H9 (cell line): ENCODE measurements at regions not wholly inside any gene's neighbourhood (a gene's known extent, or its start where the extent isn't known, plus 50 kb on each side); places are given as distances from the start of the nearest gene placed in this dataset.
A peak's percentile ranks its signal among the peaks of the same experiment; 100 is the strongest.
"Not testable (repeated sequence)": the region's sequence is repeated elsewhere in the genome, so short reads cannot be mapped to it uniquely, and the experiment has no call there.

ENCODE experiments used
- DNase-seq: peaks from one replicate; pipeline ENCODE4 v3.0.0-alpha.2; 2017
- H2AFZ ChIP-seq: one replicate; pipeline ENCODE4 v1.6.1; 2013; ENCODE audit warnings: mild to moderate bottlenecking, low read length, control low read depth, moderate library complexity
- H2AK5ac ChIP-seq: 2 replicates; pipeline ENCODE4 v1.6.1; 2013; ENCODE audit warnings: low read length, control low read depth, mixed read lengths; ENCODE audit not compliant: insufficient read length
- H2BK120ac ChIP-seq: one replicate; pipeline ENCODE4 v1.6.1; 2013; ENCODE audit warnings: low read depth, mild to moderate bottlenecking, low read length, control low read depth, inconsistent platforms; ENCODE audit not compliant: poor library complexity, severe bottlenecking
- H2BK12ac ChIP-seq: 2 replicates; pipeline ENCODE4 v1.6.1; 2013; ENCODE audit warnings: low read length, control low read depth, mixed read lengths, low read depth; ENCODE audit not compliant: insufficient read length
- H2BK15ac ChIP-seq: 2 replicates; pipeline ENCODE4 v1.6.1; 2013; ENCODE audit warnings: low read depth, low read length, control low read depth
- H2BK20ac ChIP-seq: one replicate; pipeline ENCODE4 v1.6.1; 2013; ENCODE audit warnings: low read depth, mild to moderate bottlenecking, low read length, control low read depth, inconsistent platforms; ENCODE audit not compliant: poor library complexity, severe bottlenecking
- H2BK5ac ChIP-seq: 2 replicates; pipeline ENCODE4 v1.6.1; 2013; ENCODE audit warnings: low read length, control low read depth, mixed read lengths; ENCODE audit not compliant: insufficient read length
- H3K14ac ChIP-seq: 2 replicates; pipeline ENCODE4 v1.6.1; 2013; ENCODE audit warnings: low read length, control low read depth; ENCODE audit not compliant: insufficient read depth
- H3K18ac ChIP-seq: 2 replicates; pipeline ENCODE4 v1.6.1; 2013; ENCODE audit warnings: low read depth, mild to moderate bottlenecking, mixed read lengths, low read length, control low read depth; ENCODE audit not compliant: insufficient read length
- H3K23ac ChIP-seq: 2 replicates; pipeline ENCODE4 v1.6.1; 2013; ENCODE audit warnings: low read length, control low read depth, mixed read lengths, low read depth; ENCODE audit not compliant: insufficient read length
- H3K23me2 ChIP-seq: 2 replicates; pipeline ENCODE4 v1.6.1; 2013; ENCODE audit warnings: low read depth, mild to moderate bottlenecking, mixed read lengths, low read length, control low read depth; ENCODE audit not compliant: insufficient read length, poor library complexity, severe bottlenecking
- H3K27ac ChIP-seq: 2 replicates; pipeline ENCODE4 v1.5.1; 2013; ENCODE audit warnings: low read length, control low read depth, mixed read lengths, low read depth; ENCODE audit not compliant: insufficient read length
- H3K27me3 ChIP-seq: 2 replicates; pipeline ENCODE4 v1.6.1; 2013; ENCODE audit warnings: low read length, control low read depth, inconsistent platforms; ENCODE audit not compliant: insufficient read depth
- H3K4ac ChIP-seq: 2 replicates; pipeline ENCODE4 v1.6.1; 2013; ENCODE audit warnings: low read depth, mild to moderate bottlenecking, control low read depth, inconsistent platforms, low read length, moderate library complexity
- H3K4me1 ChIP-seq: 2 replicates; pipeline ENCODE4 v1.6.1; 2013; ENCODE audit warnings: low read length, control low read depth, inconsistent platforms; ENCODE audit not compliant: insufficient read depth
- H3K4me2 ChIP-seq: 2 replicates; pipeline ENCODE4 v1.6.1; 2013; ENCODE audit warnings: low read length, control low read depth, mixed read lengths; ENCODE audit not compliant: insufficient read length, insufficient read depth
- H3K56ac ChIP-seq: 2 replicates; pipeline ENCODE4 v1.6.1; 2013; ENCODE audit warnings: low read depth, mild to moderate bottlenecking, mixed read lengths, low read length, control low read depth; ENCODE audit not compliant: insufficient read length
- H3K79me1 ChIP-seq: 2 replicates; pipeline ENCODE4 v1.6.1; 2013; ENCODE audit warnings: low read depth, mild to moderate bottlenecking, moderate library complexity, low read length, control low read depth, inconsistent platforms; ENCODE audit not compliant: insufficient read depth, poor library complexity, severe bottlenecking
- H3K79me2 ChIP-seq: 2 replicates; pipeline ENCODE4 v1.6.1; 2013; ENCODE audit warnings: low read length, control low read depth, inconsistent platforms; ENCODE audit not compliant: insufficient read depth
- H3K9ac ChIP-seq: 2 replicates; pipeline ENCODE4 v1.6.1; 2013; ENCODE audit warnings: low read length, control low read depth, mixed read lengths; ENCODE audit not compliant: insufficient read length; ENCODE audit errors: extremely low read depth
- H3K9me3 ChIP-seq: one replicate; pipeline ENCODE4 v1.6.1; 2013; ENCODE audit warnings: low read depth, low read length, inconsistent platforms; ENCODE audit not compliant: control insufficient read depth
- H3T11ph ChIP-seq: one replicate; pipeline ENCODE4 v1.6.1; 2013; ENCODE audit warnings: mild to moderate bottlenecking, low read length, control low read depth, inconsistent platforms
- H4K20me1 ChIP-seq: one replicate; pipeline ENCODE4 v1.6.1; 2013; ENCODE audit not compliant: control insufficient read depth, insufficient read length, insufficient read depth
- H4K5ac ChIP-seq: 2 replicates; pipeline ENCODE4 v1.6.1; 2013; ENCODE audit warnings: low read depth, mild to moderate bottlenecking, mixed read lengths, low read length, control low read depth; ENCODE audit not compliant: insufficient read length
- H4K8ac ChIP-seq: replicated peaks from 2 replicates; pipeline ENCODE4 v1.6.1; 2013; ENCODE audit warnings: low read length, control low read depth, mixed read lengths, low read depth; ENCODE audit not compliant: insufficient read length
- H4K91ac ChIP-seq: 2 replicates; pipeline ENCODE4 v1.6.1; 2013; ENCODE audit warnings: low read depth, mild to moderate bottlenecking, moderate library complexity, mixed read lengths, low read length, control low read depth; ENCODE audit not compliant: insufficient read length
- H3K27ac Mint-ChIP-seq, 3 experiments: 2 replicates in 2 of 3; 3 replicates in 1 of 3; pipeline ENCODE4 v1.8.0; 2020 to 2021; ENCODE audit warnings: mixed read lengths in 3 of 3, mild to moderate bottlenecking in 1 of 3, moderate library complexity in 1 of 3
- H3K27me3 Mint-ChIP-seq: 2 replicates; pipeline ENCODE4 v1.8.0; 2021; ENCODE audit warnings: low read depth, mild to moderate bottlenecking, moderate library complexity, mixed read lengths
- H3K36me3 Mint-ChIP-seq, 3 experiments: 2 replicates in 2 of 3; 3 replicates in 1 of 3; pipeline ENCODE4 v1.8.0; 2020 to 2021; ENCODE audit warnings: low read depth in 3 of 3, mixed read lengths in 3 of 3; ENCODE audit not compliant: insufficient read depth in 1 of 3
- H3K4me1 Mint-ChIP-seq, 2 experiments: 2 replicates each; pipeline ENCODE4 v1.8.0; 2020; ENCODE audit warnings: mixed read lengths in 2 of 2
- H3K4me3 Mint-ChIP-seq, 2 experiments: 2 replicates in 1 of 2; 3 replicates in 1 of 2; pipeline ENCODE4 v1.8.0; 2020 to 2021; ENCODE audit warnings: mild to moderate bottlenecking in 2 of 2, mixed read lengths in 2 of 2, moderate library complexity in 1 of 2
- H3K9me3 Mint-ChIP-seq, 2 experiments: 2 replicates in 1 of 2; 3 replicates in 1 of 2; pipeline ENCODE4 v1.8.0; 2020; ENCODE audit warnings: mild to moderate bottlenecking in 2 of 2, mixed read lengths in 2 of 2, moderate library complexity in 1 of 2
- CTCF ChIP-seq: fragments of 200-600 bp; sonication (generic); conservative IDR thresholded peaks from 3 replicates; pipeline ENCODE4 v1.8.0; 2021; ENCODE audit warnings: antibody characterized with exemption, mild to moderate bottlenecking
- WGBS: extraction: QIAGEN DNeasy Blood & Tissue Kit; methylation state at CpG from one replicate; pipeline ENCODE4 v1.1.7; 2013; ENCODE audit warnings: missing lambda C conversion rate, low lambda C conversion rate, mixed read lengths; ENCODE audit not compliant: insufficient read length; ENCODE audit errors: extremely low coverage; 5-methylcytosine and 5-hydroxymethylcytosine counted together

GRCh38 chr4:91734682-91735081 is 569.1 kb upstream of the GRID2 start:
- no peak overlapping the region for H2BK5ac ChIP-seq
- H2BK120ac ChIP-seq, result no peak overlapping the region
- H3T11ph ChIP-seq, result no peak overlapping the region
- Mint-ChIP-seq H3K27me3 (no peaks in the 10 kb centered on the region), H3K27ac (no peak overlapping the region), H3K9me3 (no peaks in the 10 kb centered on the region), H3K4me3 (no peak overlapping the region), H3K36me3 (no peaks in the 10 kb centered on the region), H3K4me1 (peaks cover 0 to 7% of the 10 kb centered on the region in 2 experiments; a peak in 2 of 4 replicates)
- no peak overlapping the region for H2BK15ac ChIP-seq
- H2AK5ac ChIP-seq, result no peak overlapping the region
- no peak overlapping the region for H2AFZ ChIP-seq
- no peak overlapping the region for H3K14ac ChIP-seq
- no peaks in the 10 kb centered on the region for H3K9me3 ChIP-seq
- peak; percentile 47; the same call in 2 of the 3 replicates for TF ChIP-seq CTCF
- no peak overlapping the region for H4K8ac ChIP-seq
- no peak overlapping the region for H3K4me2 ChIP-seq
- no peaks in the 10 kb centered on the region for H3K4me1 ChIP-seq
- H3K23me2 ChIP-seq, result no peaks in the 10 kb centered on the region
- no peaks in the 10 kb centered on the region for H4K20me1 ChIP-seq
- no peak overlapping the region for H3K18ac ChIP-seq
- H3K27ac ChIP-seq, result no peak overlapping the region
- H3K23ac ChIP-seq, result no peak overlapping the region
- H2BK12ac ChIP-seq, result no peak overlapping the region
- no peak overlapping the region for H3K9ac ChIP-seq
- no peaks in the 10 kb centered on the region for H3K27me3 ChIP-seq
- H4K5ac ChIP-seq, result no peak overlapping the region
- no CpG with 5 or more reads among the region's 1 CpG for WGBS
- H4K91ac ChIP-seq, result no peak overlapping the region
- no peak for DNase-seq
- no peaks in the 10 kb centered on the region for H3K79me1 ChIP-seq
- H3K79me2 ChIP-seq, result no peaks in the 10 kb centered on the region
- no peak overlapping the region for H3K4ac ChIP-seq
- H2BK20ac ChIP-seq, result no peak overlapping the region
- no peak overlapping the region for H3K56ac ChIP-seq

- H3K4me1 Mint-ChIP-seq, result not testable (repeated sequence)
Observed at GRCh38 chr4:91738831-91739230, 564.9 kb upstream of the GRID2 start.

More at GRCh38 chr4:91738831-91739230, 564.9 kb upstream of the GRID2 start:
- H3K23me2 ChIP-seq, H2BK12ac ChIP-seq, DNase-seq, H3K4me3 Mint-ChIP-seq, H2BK120ac ChIP-seq, H2AK5ac ChIP-seq, H3T11ph ChIP-seq, H4K20me1 ChIP-seq, H2AFZ ChIP-seq, H3K36me3 Mint-ChIP-seq, H4K5ac ChIP-seq, H3K9me3 ChIP-seq, H4K91ac ChIP-seq, H3K27me3 ChIP-seq, H3K79me2 ChIP-seq, H4K8ac ChIP-seq, H3K9me3 Mint-ChIP-seq, H3K79me1 ChIP-seq, H2BK15ac ChIP-seq, H3K56ac ChIP-seq, H2BK5ac ChIP-seq, H3K14ac ChIP-seq, H3K4ac ChIP-seq, H3K18ac ChIP-seq, H2BK20ac ChIP-seq, H3K27ac ChIP-seq, H3K4me1 ChIP-seq, H3K4me2 ChIP-seq, H3K23ac ChIP-seq, H3K27me3 Mint-ChIP-seq, H3K9ac ChIP-seq: not testable (repeated sequence)
- H3K27ac Mint-ChIP-seq, result 0 out of 7 replicates have a peak overlapping the region, but pooled peaks of 1 of the 3 experiments have one; percentile 61
